HCEC 1CT (cell line): ENCODE measurements at regions not wholly inside any gene's neighbourhood (a gene's known extent, or its start where the extent isn't known, plus 50 kb on each side); places are given as distances from the start of the nearest gene placed in this dataset.
"Not testable (repeated sequence)": the region's sequence is repeated elsewhere in the genome, so short reads cannot be mapped to it uniquely, and the experiment has no call there.

Experiments
- DNase-seq: peaks from one replicate; pipeline ENCODE4 v3.0.0-alpha.2; 2017

GRCh38 chr5:25362799-25363198 is 718.0 kb upstream of the CDH10 start:
- no peak for DNase-seq

- DNase-seq: no peak
Measured at GRCh38 chr5:25358919-25359318, 714.1 kb upstream of the CDH10 start.

- DNase-seq: no peak
Measured at GRCh38 chr5:25357605-25358004, 712.8 kb upstream of the CDH10 start.

GRCh38 chr5:25349746-25350145 is 705.0 kb upstream of the CDH10 start:
- DNase-seq: no peak

- DNase-seq: no peak
Measured at GRCh38 chr5:25345240-25345771, 700.5 kb upstream of the CDH10 start.

- DNase-seq: no peak
Measured at GRCh38 chr5:25339541-25339940, 694.8 kb upstream of the CDH10 start.

GRCh38 chr5:25334350-25334749 is 689.6 kb upstream of the CDH10 start:
- DNase-seq: no peak

GRCh38 chr5:25330721-25331120 is 685.9 kb upstream of the CDH10 start:
- DNase-seq: no peak

GRCh38 chr5:25327172-25327571 is 682.4 kb upstream of the CDH10 start:
- DNase-seq: no peak

GRCh38 chr5:25301836-25302235 is 657.1 kb upstream of the CDH10 start:
- no peak for DNase-seq

GRCh38 chr5:25295067-25295466 is 650.3 kb upstream of the CDH10 start:
- no peak for DNase-seq

- DNase-seq: not testable (repeated sequence)
Measured at GRCh38 chr5:25289766-25290165, 645.0 kb upstream of the CDH10 start.

GRCh38 chr5:25286319-25286718 is 641.5 kb upstream of the CDH10 start:
- DNase-seq: no peak

- no peak for DNase-seq
Measured at GRCh38 chr5:25285136-25285535, 640.4 kb upstream of the CDH10 start.

GRCh38 chr5:25263507-25263906 is 618.7 kb upstream of the CDH10 start:
- DNase-seq: not testable (repeated sequence)

GRCh38 chr5:25262221-25262620 is 617.4 kb upstream of the CDH10 start:
- DNase-seq: no peak

GRCh38 chr5:25255128-25255527 is 610.4 kb upstream of the CDH10 start:
- DNase-seq: no peak

GRCh38 chr5:25241981-25242380 is 597.2 kb upstream of the CDH10 start:
- DNase-seq: no peak

- not testable (repeated sequence) for DNase-seq
Measured at GRCh38 chr5:25238720-25239119, 593.9 kb upstream of the CDH10 start.

GRCh38 chr5:25224316-25224982 is 579.7 kb upstream of the CDH10 start:
- no peak for DNase-seq

GRCh38 chr5:25199902-25200301 is 555.1 kb upstream of the CDH10 start:
- DNase-seq: not testable (repeated sequence)

- no peak for DNase-seq
Measured at GRCh38 chr5:25190521-25191000, 545.8 kb upstream of the CDH10 start.

- DNase-seq: no peak
Measured at GRCh38 chr5:25181249-25181648, 536.5 kb upstream of the CDH10 start.

GRCh38 chr5:25162616-25163015 is 517.8 kb upstream of the CDH10 start:
- DNase-seq: not testable (repeated sequence)

GRCh38 chr5:25160891-25161290 is 516.1 kb upstream of the CDH10 start:
- no peak for DNase-seq
